Central memory CD8-positive, alpha-beta T cell (primary cell): ENCODE measurements at regions not wholly inside any gene's neighbourhood (a gene's known extent, or its start where the extent isn't known, plus 50 kb on each side); places are given as distances from the start of the nearest gene placed in this dataset.
"Not testable (repeated sequence)": the region's sequence is repeated elsewhere in the genome, so short reads cannot be mapped to it uniquely, and the experiment has no call there.

Experiments
- ATAC-seq: fragments of 150-1000 bp; cut with Tn5 transposase; replicated peaks from 2 replicates; pipeline ENCODE4 v1.10.0; 2022; ENCODE audit warnings: mild to moderate bottlenecking, moderate FRiP score, moderate number of reproducible peaks; ENCODE audit not compliant: poor library complexity, severe bottlenecking; ENCODE audit errors: extremely low read depth
- DNase-seq, 2 donors: peaks; one replicate each; pipeline ENCODE4 v3.0.0; 2021; ENCODE audit warnings: low spot score in 2 of 2
- H3K27ac Mint-ChIP-seq: one replicate; pipeline ENCODE4 v1.8.0; 2022; ENCODE audit warnings: low read depth, mild to moderate bottlenecking, moderate library complexity, mixed read lengths
- H3K27me3 Mint-ChIP-seq: one replicate; pipeline ENCODE4 v1.8.0; 2022; ENCODE audit warnings: mixed read lengths
- H3K36me3 Mint-ChIP-seq: one replicate; pipeline ENCODE4 v1.8.0; 2022; ENCODE audit warnings: mild to moderate bottlenecking, moderate library complexity, mixed read lengths; ENCODE audit not compliant: insufficient read depth
- H3K4me1 Mint-ChIP-seq: one replicate; pipeline ENCODE4 v1.8.0; 2022; ENCODE audit warnings: mixed read lengths
- H3K4me3 Mint-ChIP-seq: one replicate; pipeline ENCODE4 v1.8.0; 2022; ENCODE audit warnings: mild to moderate bottlenecking, moderate library complexity, mixed read lengths
- H3K9me3 Mint-ChIP-seq: one replicate; pipeline ENCODE4 v1.8.0; 2022; ENCODE audit warnings: mixed read lengths

DNA sequence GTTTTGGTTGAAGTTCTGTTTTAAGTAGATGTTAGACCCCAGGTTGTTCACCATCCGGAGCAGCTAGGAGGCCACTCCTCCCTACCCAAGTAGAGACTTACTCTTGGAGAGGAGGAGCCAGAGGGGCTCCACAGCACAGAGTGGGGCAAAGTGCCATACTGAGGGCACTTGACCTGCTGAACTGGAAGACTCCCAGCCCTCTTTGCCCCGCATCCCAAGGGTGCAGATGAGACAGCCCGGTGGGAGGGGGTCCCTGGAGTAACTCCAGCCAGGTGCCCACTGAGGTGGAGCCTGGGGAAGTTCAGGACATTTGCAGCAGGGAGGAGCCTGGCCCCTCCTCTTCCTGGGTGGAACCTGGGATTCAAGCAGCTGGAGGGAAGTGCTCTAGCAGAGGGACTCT is 102.1 kb upstream of the GPR6 start:
- Mint-ChIP-seq H3K27ac (no peak overlapping the region), H3K36me3 (no peaks in the 10 kb centered on the region), H3K27me3 (peaks cover 66% of the 10 kb centered on the region), H3K4me3 (no peak overlapping the region), H3K9me3 (no peaks in the 10 kb centered on the region), H3K4me1 (no peaks in the 10 kb centered on the region)
- ATAC-seq = no peak
- no peak for DNase-seq

DNA sequence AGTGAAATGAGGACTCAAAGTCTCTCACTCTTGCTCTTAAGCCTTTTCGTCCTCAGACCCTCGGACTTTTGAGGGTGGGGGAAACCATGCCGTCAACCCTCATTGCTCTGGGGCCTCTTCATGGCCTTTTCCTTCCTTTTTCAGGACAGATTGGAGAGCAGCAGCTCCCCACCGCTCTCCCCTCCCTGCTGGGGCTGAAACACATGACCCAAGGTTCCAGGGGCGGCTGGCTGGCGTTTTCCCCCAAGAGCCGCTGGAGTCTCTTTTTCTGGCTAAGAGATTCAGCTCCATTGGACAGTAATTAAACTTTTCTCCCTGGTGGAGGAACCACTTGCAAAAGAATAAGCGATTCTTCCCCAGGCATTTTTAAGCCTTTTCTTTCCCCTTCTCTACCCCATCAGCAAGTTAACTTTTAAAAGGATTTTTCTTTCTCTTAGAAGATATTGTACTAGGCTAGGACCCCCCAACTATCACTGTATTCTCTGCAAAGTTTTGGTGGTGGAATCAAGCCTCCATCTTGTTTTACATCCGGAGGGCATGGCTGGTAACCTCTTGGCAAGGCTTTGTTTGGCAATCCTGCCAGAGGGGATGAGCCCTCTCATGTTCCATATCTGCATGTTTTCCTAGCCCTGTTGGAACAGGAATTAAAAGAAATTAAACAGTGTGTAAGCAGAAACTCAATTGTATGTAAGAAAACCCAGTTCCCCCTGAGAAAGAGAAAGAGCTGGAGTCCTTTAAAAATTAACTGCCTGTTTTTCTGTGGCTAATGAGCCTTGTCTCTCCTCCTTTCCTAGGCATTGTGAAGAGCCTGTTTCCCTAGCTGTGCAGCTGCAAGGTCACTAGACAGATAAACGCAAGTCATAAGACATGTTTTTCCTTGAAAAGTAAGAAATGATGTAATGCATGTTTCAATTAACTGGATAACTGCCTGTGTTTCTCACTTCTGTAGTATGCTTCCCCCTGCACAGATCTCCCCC is 100.8 kb upstream of the GPR6 start:
- no peaks in the 10 kb centered on the region for H3K4me1 Mint-ChIP-seq
- H3K36me3 Mint-ChIP-seq = no peaks in the 10 kb centered on the region
- no peaks in the 10 kb centered on the region for H3K9me3 Mint-ChIP-seq
- no peak overlapping the region for H3K4me3 Mint-ChIP-seq
- peaks cover 58% of the 10 kb centered on the region for H3K27me3 Mint-ChIP-seq
- ATAC-seq (no peak), DNase-seq (no peak)
- no peak overlapping the region for H3K27ac Mint-ChIP-seq

DNA sequence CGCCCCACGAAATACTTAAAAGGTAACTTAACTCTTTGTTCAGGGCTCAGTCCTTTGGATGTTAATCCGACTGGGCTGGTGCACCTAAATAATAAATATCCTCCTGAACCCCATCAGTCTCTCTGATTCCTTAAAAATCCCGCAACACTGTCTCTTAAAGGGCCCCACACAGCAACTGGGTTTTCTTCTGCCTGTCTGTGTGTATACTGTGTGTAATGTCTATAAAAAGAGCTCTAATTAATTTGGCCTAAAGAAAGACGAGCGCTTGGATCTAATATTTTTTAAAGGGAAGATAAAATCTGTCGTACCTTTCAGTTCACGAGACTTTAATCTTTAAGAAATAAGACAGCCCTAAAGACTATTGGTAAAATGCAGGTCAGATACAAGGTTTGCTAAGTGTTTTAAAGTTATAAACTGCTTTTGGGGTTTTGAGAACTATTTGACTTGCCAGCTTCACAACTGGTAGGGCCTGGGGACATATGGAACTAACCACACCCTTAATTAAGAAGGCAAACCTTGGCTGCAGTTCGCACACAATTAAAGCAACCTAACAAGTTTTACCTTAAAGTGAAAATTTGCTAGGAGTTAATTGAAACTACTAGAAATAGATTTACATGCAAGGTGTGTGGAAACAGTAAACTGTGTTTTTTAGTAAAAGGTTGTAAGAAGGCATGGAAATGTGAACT is 100.0 kb upstream of the GPR6 start:
- not testable (repeated sequence) for H3K27ac Mint-ChIP-seq, H3K36me3 Mint-ChIP-seq, H3K4me1 Mint-ChIP-seq, DNase-seq, ATAC-seq, H3K9me3 Mint-ChIP-seq, H3K4me3 Mint-ChIP-seq
- peaks cover 53% of the 10 kb centered on the region for H3K27me3 Mint-ChIP-seq

DNA sequence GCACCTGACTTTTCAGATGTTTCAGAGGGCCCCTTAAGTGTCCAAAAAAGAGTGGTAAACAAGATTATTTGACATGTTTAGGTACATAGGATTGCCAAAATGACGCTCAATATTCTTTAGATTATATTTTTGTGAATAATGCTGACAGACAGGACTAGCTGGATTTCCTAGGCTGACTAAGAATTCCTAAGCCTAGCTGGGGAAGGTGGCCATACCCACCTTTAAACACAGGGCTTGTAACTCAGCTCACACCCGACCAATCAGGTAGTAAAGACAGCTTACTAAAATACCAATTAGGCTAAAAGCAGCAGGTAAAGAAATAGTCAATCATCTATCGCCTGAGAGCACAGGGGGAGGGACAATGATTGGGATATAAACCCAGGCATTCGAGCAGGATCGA is 99.0 kb upstream of the GPR6 start:
- H3K36me3 Mint-ChIP-seq, H3K9me3 Mint-ChIP-seq, DNase-seq, ATAC-seq, H3K4me3 Mint-ChIP-seq, H3K4me1 Mint-ChIP-seq, H3K27ac Mint-ChIP-seq: not testable (repeated sequence)
- H3K27me3 Mint-ChIP-seq = peaks cover 48% of the 10 kb centered on the region

DNA sequence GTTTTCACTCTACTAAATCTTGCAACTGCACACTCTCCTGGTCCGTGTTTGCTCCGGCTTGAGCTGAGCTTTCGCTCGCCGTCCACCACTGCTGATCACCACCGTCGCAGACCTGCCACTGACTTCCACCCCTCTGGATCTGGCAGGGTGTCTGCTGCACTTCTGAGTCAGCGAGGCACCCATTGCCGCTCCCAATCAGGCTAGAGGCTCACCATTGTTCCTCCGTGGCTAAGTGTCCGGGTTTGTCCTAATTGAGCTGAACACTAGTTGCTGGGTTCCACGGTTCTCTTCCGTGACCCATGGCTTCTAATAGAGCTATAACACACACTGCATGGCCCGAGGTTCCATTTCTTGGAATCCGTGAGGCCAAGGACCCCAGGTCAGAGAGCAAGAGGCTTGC is 98.6 kb upstream of the GPR6 start:
- no peaks in the 10 kb centered on the region for H3K36me3 Mint-ChIP-seq

DNA sequence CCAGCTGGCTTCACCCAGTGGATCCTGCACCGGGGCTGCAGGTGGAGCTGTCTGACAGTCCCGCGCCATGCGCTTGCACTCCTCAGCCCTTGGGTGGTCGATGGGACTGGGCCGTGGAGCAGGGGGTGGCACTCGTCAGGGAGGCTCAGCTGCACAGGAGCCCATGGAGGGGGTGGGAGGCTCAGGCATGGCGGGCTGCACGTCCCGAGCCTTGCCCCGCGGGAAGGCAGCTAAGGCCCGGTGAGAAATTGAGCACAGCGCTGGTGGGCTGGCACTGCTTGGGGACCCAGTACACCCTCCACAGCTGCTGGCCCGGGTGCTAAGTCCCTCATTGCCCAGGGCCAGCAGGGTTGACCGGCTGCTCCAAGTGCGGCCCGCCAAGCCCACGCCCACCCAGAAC is 97.0 kb upstream of the GPR6 start:
- not testable (repeated sequence) for H3K4me1 Mint-ChIP-seq, H3K4me3 Mint-ChIP-seq, H3K36me3 Mint-ChIP-seq

More for the DNA sequence above, 98.6 kb upstream of the GPR6 start:
- Mint-ChIP-seq H3K4me3 (no peak overlapping the region), H3K9me3 (no peaks in the 10 kb centered on the region), H3K27me3 (peaks cover 48% of the 10 kb centered on the region), H3K4me1 (no peaks in the 10 kb centered on the region), H3K27ac (no peak overlapping the region)
- no peak for ATAC-seq
- DNase-seq = no peak

DNA sequence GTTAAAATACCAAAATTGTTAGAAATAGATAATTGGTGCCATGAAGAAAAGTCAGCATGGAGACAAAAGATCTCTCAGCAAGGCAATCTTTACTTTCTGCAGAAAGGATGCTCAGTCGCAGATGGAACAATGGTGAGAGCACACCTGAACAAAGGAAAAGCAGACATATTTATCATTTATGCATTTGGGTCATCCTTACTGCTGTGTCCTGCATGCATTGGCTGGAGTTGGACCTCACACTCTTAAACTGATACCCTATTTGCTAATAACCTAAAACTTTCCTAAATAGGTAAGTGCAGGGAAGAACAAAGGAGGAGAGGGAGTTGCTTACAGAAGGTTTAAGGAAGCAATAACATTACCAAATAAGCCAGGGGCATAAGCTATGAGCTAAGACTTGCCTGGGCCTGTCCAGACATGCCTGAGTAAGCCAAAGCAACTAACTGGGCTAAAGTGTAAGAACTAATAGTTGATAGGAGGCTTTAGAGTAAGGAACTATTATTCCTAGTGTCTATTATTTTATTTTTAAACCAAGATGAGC is 96.1 kb upstream of the GPR6 start:
- not testable (repeated sequence) for H3K36me3 Mint-ChIP-seq, H3K4me1 Mint-ChIP-seq, ATAC-seq, H3K27ac Mint-ChIP-seq, H3K4me3 Mint-ChIP-seq, H3K9me3 Mint-ChIP-seq, DNase-seq
- peaks cover 37% of the 10 kb centered on the region for H3K27me3 Mint-ChIP-seq

More for the DNA sequence above, 97.0 kb upstream of the GPR6 start:
- not testable (repeated sequence) for ATAC-seq, DNase-seq, H3K9me3 Mint-ChIP-seq, H3K27ac Mint-ChIP-seq
- H3K27me3 Mint-ChIP-seq = peaks cover 37% of the 10 kb centered on the region

DNA sequence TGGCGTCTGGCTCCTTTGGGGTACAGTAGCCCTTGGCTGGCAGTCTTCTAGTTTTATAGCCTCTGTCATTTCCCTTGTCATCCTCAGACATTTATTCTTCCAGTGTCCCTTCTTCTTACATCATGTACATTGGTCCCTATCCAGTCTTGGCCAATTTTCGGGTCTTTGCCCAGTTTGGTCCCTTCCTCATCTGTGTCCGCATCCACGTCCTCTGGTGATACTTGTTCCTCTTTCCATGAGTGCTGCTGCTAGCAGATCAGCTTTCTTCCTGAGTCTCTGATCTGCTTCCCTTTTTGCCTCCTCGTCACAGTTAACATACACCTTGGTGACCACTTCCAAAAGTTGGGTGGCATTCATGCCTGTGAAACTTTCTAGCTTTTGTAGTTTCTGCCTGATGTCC is 86.2 kb upstream of the GPR6 start:
- DNase-seq (no peak), ATAC-seq (no peak)
- Mint-ChIP-seq H3K4me1 (no peaks in the 10 kb centered on the region), H3K4me3 (no peak overlapping the region), H3K36me3 (no peaks in the 10 kb centered on the region), H3K9me3 (no peaks in the 10 kb centered on the region), H3K27ac (no peak overlapping the region), H3K27me3 (peaks cover 49% of the 10 kb centered on the region)

DNA sequence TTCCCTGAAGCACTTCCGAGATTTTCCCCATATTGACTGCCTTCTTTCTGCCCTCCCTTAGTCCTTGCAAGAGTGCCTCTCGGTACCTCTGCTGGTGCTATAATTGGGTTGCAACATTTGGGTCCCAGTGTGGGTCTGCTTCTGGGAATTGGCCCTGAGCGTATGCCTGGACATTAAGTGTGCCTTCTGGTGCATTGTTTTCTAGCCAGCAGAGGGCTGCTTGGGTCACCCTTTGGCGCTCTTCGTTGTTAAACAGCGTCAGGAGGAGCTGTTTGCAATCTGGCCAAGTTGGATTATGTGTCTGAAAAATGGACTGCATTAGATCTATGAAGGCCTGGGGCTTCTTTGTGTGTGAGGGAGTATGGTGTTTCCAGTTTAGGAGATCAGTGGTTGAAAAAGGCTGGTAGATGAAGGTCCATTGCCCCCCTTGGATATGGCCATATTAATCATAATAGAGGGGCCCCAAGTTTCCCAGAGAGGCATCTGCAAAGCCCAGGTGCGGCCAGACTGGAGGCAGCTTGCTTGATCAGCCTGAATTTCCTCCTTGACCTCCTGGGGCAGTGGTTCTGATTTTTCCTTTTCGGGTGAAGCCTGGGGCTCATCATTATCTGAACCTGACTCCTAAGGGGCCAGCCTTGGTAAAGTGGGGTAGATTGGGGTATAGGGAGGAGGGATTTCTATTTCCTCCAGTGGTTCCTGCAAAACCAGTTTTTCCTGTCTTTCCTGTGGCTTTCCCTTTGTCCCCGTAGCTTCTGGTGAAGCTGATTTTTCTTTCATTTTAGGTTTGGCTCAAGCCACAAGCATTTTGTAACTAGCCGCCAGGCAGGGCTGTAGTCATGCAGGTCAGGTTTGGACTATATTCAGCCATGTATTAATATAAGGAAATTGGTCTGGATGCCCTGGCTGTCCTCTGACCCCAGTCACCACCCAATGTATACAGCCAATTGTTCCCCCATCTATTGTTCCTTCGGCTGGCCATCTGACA is 85.4 kb upstream of the GPR6 start:
- no peak overlapping the region for H3K27ac Mint-ChIP-seq
- no peak overlapping the region for H3K4me3 Mint-ChIP-seq
- no peaks in the 10 kb centered on the region for H3K36me3 Mint-ChIP-seq
- peaks cover 46% of the 10 kb centered on the region for H3K27me3 Mint-ChIP-seq
- H3K4me1 Mint-ChIP-seq = no peaks in the 10 kb centered on the region
- DNase-seq = no peak
- ATAC-seq = no peak
- H3K9me3 Mint-ChIP-seq = no peaks in the 10 kb centered on the region

DNA sequence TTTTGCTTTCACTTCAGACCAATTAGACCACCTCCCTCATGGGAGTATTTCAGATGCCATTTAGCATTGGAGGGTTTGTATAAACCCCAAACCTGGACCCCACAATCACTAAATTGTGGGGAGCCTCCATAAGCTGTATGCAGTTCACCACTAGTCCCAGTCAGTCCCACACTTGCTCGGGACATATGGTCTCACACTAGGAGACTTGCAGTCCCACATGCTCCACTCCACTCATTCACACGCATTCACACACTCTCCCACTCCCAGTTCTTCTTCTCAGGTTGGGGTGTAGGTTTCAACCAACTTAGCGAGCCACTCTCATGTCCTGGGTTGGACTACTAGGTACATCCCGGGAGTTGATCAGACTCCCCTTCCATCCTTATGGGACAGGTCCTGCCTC is 84.5 kb upstream of the GPR6 start:
- H3K4me3 Mint-ChIP-seq = no peak overlapping the region
- no peaks in the 10 kb centered on the region for H3K36me3 Mint-ChIP-seq
- H3K4me1 Mint-ChIP-seq = no peaks in the 10 kb centered on the region
- peaks cover 46% of the 10 kb centered on the region for H3K27me3 Mint-ChIP-seq
- H3K27ac Mint-ChIP-seq = no peak overlapping the region
- no peak for ATAC-seq
- H3K9me3 Mint-ChIP-seq = no peaks in the 10 kb centered on the region
- no peak for DNase-seq

DNA sequence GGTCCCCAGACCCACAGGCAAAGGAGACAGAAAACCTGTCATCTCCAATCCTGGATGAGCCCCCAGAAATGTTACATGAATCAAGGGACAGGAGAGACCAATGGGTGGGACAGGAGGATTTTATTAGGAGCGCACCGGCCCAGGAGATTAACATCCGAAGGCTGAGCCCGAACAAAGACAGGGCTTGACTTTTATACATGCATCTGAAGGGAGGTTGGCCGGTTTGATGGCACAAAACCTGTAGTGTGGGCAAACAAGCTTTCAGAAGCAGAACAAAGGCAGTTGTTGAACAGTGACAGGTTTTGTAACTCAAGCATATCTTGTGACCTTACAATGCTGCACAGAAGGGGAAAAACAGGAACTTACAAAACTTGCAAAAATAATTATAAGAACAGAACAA is 83.9 kb upstream of the GPR6 start:
- H3K9me3 Mint-ChIP-seq = no peaks in the 10 kb centered on the region
- H3K27ac Mint-ChIP-seq = no peak overlapping the region
- DNase-seq (no peak), ATAC-seq (no peak)
- H3K36me3 Mint-ChIP-seq = no peaks in the 10 kb centered on the region
- H3K4me3 Mint-ChIP-seq = no peak overlapping the region
- H3K27me3 Mint-ChIP-seq = peaks cover 45% of the 10 kb centered on the region
- H3K4me1 Mint-ChIP-seq = no peaks in the 10 kb centered on the region

DNA sequence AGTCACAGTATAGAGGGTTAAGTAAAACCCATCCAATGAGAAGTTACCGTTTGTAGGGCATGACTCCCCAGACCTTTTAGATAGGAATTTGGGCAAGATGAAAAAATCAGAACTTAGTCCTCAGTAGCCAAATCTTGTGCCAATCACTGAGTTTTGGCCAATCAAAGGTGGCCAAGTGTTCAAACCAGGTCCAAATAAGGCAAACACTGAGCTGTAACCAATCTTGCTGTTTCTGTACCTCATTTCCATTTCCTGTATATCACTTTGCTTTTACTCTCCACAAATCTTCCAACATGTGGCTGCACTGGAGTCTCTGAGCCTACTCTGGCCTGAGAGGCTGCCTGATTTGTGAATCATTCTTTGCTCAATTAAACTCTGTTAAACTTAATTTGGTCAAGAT is 81.8 kb upstream of the GPR6 start:
- Mint-ChIP-seq H3K27me3 (peaks cover 59% of the 10 kb centered on the region), H3K36me3 (no peaks in the 10 kb centered on the region), H3K9me3 (no peaks in the 10 kb centered on the region), H3K4me1 (no peaks in the 10 kb centered on the region), H3K4me3 (no peak overlapping the region), H3K27ac (no peak overlapping the region)
- ATAC-seq (no peak), DNase-seq (no peak)
